Panc1 (cell line): ENCODE measurements at regions not wholly inside any gene's neighbourhood (a gene's known extent, or its start where the extent isn't known, plus 50 kb on each side); places are given as distances from the start of the nearest gene placed in this dataset.

Source experiments
- ATAC-seq: fragments of 200-7000 bp; cut with Tn5 transposase; 2 replicates; pipeline ENCODE4 v1.9.1; 2020; ENCODE audit warnings: mild to moderate bottlenecking, moderate library complexity
- BruUV-seq: library from RNA; stranded (reverse); fragments of 400-500 nt; replicated peaks from 2 replicates; lab custom pipeline; 2021; lab: Mats Ljungman, UMichigan
- CTCF ChIA-PET: fragments of 300-600 bp; sonication (Branson Sonifier 250); formaldehyde crosslinking; loops from one replicate; lab custom pipeline; 2022; ENCODE audit warnings: antibody characterized with exemption; lab: Charles Lee
- POLR2A ChIA-PET: fragments of 300-600 bp; sonication (Branson Sonifier 250); formaldehyde crosslinking; loops from one replicate; lab custom pipeline; 2022; ENCODE audit warnings: antibody characterized with exemption; lab: Charles Lee
- DNase-seq: peaks from one replicate; pipeline ENCODE4 v3.0.0-alpha.2; 2010; ENCODE audit warnings: low read depth, low spot score
- H3K27ac ChIP-seq: 2 replicates; pipeline ENCODE4 v1.5.1; 2011; ENCODE audit warnings: mild to moderate bottlenecking, low read length, inconsistent platforms
- H3K27me3 ChIP-seq: fragments of 200-500 bp; sonication (Bioruptor generic); 2 replicates; pipeline ENCODE4 v1.6.0; 2014; ENCODE audit warnings: low read length, inconsistent platforms; ENCODE audit not compliant: control insufficient read depth, insufficient read depth
- H3K36me3 ChIP-seq: fragments of 200-500 bp; sonication (Bioruptor generic); 2 replicates; pipeline ENCODE4 v1.5.1; 2014; ENCODE audit warnings: inconsistent platforms, mild to moderate bottlenecking, low read length, moderate library complexity; ENCODE audit not compliant: control insufficient read depth, insufficient read depth
- H3K4me1 ChIP-seq: 2 replicates; pipeline ENCODE4 v1.5.1; 2011; ENCODE audit warnings: inconsistent platforms, mild to moderate bottlenecking, low read length, moderate library complexity; ENCODE audit not compliant: control insufficient read depth, insufficient read depth
- H3K4me3 ChIP-seq, 2 experiments: 2 replicates each; pipeline ENCODE4 v1.5.1; 2011 to 2012; ENCODE audit warnings: low read depth in 2 of 2, low read length in 2 of 2, mild to moderate bottlenecking in 2 of 2, inconsistent platforms in 1 of 2, moderate library complexity in 1 of 2
- H3K9me3 ChIP-seq: fragments of 200-500 bp; sonication (Bioruptor generic); 2 replicates; pipeline ENCODE4 v1.5.1; 2014; ENCODE audit warnings: low read depth, mild to moderate bottlenecking, inconsistent platforms, low read length, moderate library complexity; ENCODE audit not compliant: control insufficient read depth, insufficient read depth
- CTCF ChIP-seq: fragments of 450-650 bp; IDR thresholded peaks from 2 replicates; pipeline ENCODE4 v1.5.1; 2017; ENCODE audit warnings: mild to moderate bottlenecking
- POLR2AphosphoS5 ChIP-seq: IDR thresholded peaks from 2 replicates; pipeline ENCODE4 v1.6.1; 2012; ENCODE audit warnings: mild to moderate bottlenecking, low read depth, low read length, moderate library complexity
- REST ChIP-seq, 2 experiments: IDR thresholded peaks; 2 replicates each; pipeline ENCODE4 v1.6.1; 2011 to 2012; ENCODE audit warnings: low read depth in 2 of 2, control low read depth in 1 of 2, low read length in 1 of 2, mild to moderate bottlenecking in 1 of 2, moderate library complexity in 1 of 2; ENCODE audit not compliant: insufficient read depth in 1 of 2
- SIN3A ChIP-seq: IDR thresholded peaks from 2 replicates; pipeline ENCODE4 v1.6.1; 2012; ENCODE audit warnings: low read depth, mild to moderate bottlenecking, low read length, moderate library complexity, borderline replicate concordance; ENCODE audit not compliant: insufficient read depth
- TCF7L2 ChIP-seq: IDR thresholded peaks from 2 replicates; pipeline ENCODE4 v1.6.1; 2011; ENCODE audit warnings: mild to moderate bottlenecking, low read depth, low read length, inconsistent platforms
- in situ Hi-C: cut with HindIII; loops from 2 replicates; pipeline ENCODE4 v1.10.0; 2016; ENCODE audit warnings: low sequenced_read_pairs, low pct_unique_long_range_greater_than_20kb
- intact Hi-C: fragments of 100-400 bp; cut with micrococcal nuclease; formaldehyde crosslinking; loops from one replicate; pipeline ENCODE4 v1.10.0; 2022; ENCODE audit not compliant: unreplicated experiment

- Histone ChIP-seq H3K36me3 (no peaks in the 10 kb centered on the region; the same call in 1 of the 2 replicates), H3K27ac (no peak overlapping the region), H3K4me1 (no peaks in the 10 kb centered on the region), H3K27me3 (no peaks in the 10 kb centered on the region), H3K4me3 (no peak overlapping the region), H3K9me3 (no peaks in the 10 kb centered on the region)
- ChIA-PET POLR2A (no interaction called here), CTCF (no interaction called here)
- no peak for ATAC-seq
- TF ChIP-seq POLR2AphosphoS5 (no peak), TCF7L2 (no peak), REST (IDR thresholded peaks at IDR 0.05; ENCODE audit: insufficient read depth in 1 of 2, low read depth in 2 of 2, low read length in 1 of 2) (no peak), SIN3A (no peak), CTCF (no peak)
- no peak for DNase-seq
- intact Hi-C loops (no loop called here), in situ Hi-C loops (no loop called here)
- no TSS peak for BruUV-seq
These were observed 839.2 kb upstream of the CELF2 start for GRCh38 chr10:10178476-10178875.

GRCh38 chr10:10193848-10194247 lies 823.8 kb upstream of the CELF2 start:
- BruUV-seq: no TSS peak
- Histone ChIP-seq H3K27me3 (no peaks in the 10 kb centered on the region), H3K9me3 (no peaks in the 10 kb centered on the region), H3K4me1 (no peaks in the 10 kb centered on the region), H3K36me3 (no peaks in the 10 kb centered on the region), H3K27ac (no peak overlapping the region), H3K4me3 (no peak overlapping the region)
- TF ChIP-seq REST (IDR thresholded peaks at IDR 0.05; ENCODE audit: insufficient read depth in 1 of 2, low read depth in 2 of 2, low read length in 1 of 2) (no peak), TCF7L2 (no peak)
- ATAC-seq (no peak), DNase-seq (no peak)
- in situ Hi-C loops: no loop called here
- ChIA-PET POLR2A (no interaction called here), CTCF (no interaction called here)
- intact Hi-C loops: no loop called here
